GM18519 (cell line): ENCODE measurements at regions not wholly inside any gene's neighbourhood (a gene's known extent, or its start where the extent isn't known, plus 50 kb on each side); places are given as distances from the start of the nearest gene placed in this dataset.
A peak's percentile ranks its signal among the peaks of the same experiment; 100 is the strongest.

ENCODE experiments used
- ATAC-seq: cut with Tn5 transposase; IDR thresholded peaks from one replicate; pipeline ENCODE4 v1.9.1; 2021; ENCODE audit warnings: mild to moderate bottlenecking, moderate library complexity; ENCODE audit not compliant: unreplicated experiment, low FRiP score

GRCh38 chr7:41834805-41835694 is 132.2 kb upstream of the INHBA start:
- no peak for ATAC-seq

DNA sequence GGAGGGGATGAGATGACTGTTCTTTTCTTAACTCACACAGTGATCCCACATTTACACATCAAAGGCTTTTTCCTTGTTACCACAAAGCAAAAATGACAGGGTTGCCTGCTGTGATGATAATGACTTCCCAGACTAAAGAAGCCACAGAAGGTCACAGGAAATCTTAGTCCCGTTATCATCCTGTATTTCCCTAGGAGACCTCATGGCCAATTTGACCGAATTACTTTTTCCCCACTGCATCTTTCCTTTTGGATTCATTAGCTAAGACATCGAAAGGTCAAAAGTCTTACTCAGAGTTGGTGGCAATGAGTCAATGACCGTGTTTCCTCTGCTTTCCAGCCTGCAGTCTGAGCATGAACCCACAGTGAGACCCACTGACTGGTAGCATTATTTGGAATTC is 130.1 kb upstream of the INHBA start:
- ATAC-seq: no peak

GRCh38 chr7:41830271-41830670 is 127.4 kb upstream of the INHBA start:
- no peak for ATAC-seq

GRCh38 chr7:41828911-41829310 is 126.0 kb upstream of the INHBA start:
- ATAC-seq: no peak

DNA sequence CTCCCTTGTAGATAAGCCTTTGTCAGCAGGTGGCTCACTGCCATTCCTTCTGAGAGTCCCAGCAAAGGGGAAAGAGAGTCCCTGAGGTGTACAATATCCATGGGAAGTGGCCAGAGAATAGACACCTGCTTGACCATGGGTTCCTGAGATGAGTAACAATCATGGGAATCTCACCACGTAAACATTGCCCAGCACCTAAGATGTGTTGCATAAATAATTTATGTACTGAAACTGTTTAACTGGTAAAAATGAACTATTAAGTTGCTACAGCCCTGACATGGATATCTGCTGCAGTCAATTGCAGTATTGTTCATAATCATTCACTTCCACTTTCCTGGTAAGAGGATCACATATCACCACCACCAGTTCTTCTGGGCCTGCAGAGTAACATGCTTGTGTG is 123.8 kb upstream of the INHBA start:
- no peak for ATAC-seq

GRCh38 chr7:41825927-41826480 is 123.1 kb upstream of the INHBA start:
- no peak for ATAC-seq

DNA sequence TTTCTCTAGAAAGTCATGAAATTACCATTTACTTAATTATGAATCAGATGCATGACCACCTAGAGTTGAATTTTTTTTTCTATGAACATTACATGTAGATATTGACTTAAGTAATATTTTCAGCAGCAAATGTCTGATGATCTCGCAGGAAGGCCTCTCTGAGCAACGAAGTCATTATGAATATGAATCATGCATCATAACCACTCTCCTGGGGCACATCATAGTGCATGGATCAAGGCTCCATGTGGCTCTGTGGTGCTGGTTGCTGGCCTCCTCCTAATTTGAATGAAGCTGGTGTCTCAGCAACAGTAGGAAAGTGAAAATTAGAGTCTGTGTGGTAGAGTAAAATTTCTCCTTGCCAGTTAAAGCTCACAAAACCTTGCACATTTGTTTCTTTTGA is 121.4 kb upstream of the INHBA start:
- no peak for ATAC-seq

DNA sequence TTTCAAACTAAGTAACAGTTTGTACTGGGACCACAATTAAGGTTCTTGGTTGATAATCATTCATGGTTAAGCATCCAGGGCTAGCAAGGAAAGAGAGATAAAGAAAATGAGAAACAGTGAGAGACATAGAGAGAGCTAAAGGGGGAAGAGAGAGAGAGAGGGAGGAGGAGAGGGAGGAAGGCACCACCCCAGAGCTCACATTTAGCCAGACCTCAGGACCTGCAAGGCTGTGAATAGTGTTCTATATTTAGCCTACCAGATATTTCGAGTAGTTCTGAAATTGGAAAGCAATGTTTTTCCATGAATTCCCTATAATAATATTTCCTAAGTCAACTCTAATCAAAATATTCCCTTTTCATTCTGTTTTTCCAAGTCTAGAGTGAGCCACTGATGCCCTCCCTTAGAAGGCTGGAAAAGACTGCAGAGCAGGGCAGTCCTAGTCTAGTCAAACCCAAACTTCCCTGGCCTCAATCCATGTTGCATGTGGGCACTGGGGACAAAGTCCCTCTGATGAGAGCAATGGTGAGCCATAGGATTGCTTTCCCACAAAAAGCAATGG is 119.4 kb upstream of the INHBA start:
- ATAC-seq: no peak

- ATAC-seq: no peak
Measured at GRCh38 chr7:41821521-41822213, 118.8 kb upstream of the INHBA start.

DNA sequence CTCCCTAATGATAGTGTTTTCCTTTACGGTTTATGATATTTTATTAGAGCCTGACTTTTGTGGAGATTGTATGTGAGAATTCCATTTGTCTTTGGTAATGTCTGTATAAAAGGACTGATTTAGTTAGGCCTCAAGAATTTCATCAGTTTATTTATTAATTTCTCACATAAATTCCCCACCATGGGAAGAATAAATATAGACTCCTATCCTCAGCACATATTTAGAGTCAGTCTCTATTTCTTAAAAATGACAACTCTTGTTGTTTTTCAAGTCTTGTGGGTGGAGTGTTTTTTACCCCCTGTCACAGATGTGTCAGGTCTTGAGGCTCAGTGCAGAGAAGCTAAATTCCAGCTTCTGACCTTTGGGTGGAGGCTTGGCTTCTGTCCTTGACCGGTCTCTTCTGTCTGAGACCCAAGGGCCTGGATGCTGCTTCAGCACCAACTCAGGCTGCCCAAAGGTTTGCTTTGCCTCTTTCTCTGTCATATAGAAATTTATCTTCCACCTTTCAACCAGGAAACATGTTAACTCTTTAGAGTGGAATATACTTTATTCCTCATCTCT is 117.3 kb upstream of the INHBA start:
- ATAC-seq: no peak

- ATAC-seq: no peak
Measured at GRCh38 chr7:41819645-41820044, 116.8 kb upstream of the INHBA start.

GRCh38 chr7:41818765-41819398 is 116.0 kb upstream of the INHBA start:
- ATAC-seq: no peak

DNA sequence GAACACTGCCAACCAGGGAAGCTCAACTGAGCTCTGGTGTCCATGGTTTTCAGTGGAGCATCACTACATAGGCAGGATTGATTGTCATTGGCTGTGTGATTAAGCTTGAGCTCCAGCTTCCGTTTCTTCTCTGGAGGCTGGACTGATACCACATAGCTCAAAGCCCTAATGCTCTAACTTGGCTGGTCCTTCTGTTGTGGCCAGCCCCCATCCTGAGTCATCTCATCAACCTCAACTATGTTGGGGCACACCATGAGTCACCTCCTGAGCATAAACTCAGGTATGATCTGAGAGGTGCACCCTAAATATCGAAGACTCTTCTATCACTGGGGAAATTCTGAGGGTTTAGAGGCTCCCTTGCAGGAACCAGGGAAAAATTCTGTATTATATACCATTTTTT is 114.5 kb upstream of the INHBA start:
- no peak for ATAC-seq

GRCh38 chr7:41816111-41816510 is 113.2 kb upstream of the INHBA start:
- ATAC-seq: no peak

DNA sequence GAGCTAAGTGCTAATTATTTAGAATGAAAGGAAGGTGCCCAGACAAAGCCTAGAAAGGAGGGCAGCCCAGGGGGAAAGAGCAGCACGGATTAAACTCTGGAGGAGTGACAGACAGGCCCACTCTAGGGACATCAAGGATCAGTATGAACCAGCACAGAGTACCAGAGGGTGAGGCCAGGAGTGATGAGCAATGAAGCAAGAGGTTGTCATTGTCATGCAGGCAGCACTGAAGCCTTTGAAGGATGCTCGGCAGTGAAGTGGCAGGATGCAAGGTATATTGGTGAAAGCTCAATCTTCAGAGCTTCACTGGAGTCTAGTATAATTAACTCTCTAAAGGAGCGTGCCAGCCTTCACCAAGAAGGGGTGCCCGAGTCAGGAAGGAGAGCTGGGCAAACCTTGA is 112.0 kb upstream of the INHBA start:
- no peak for ATAC-seq

GRCh38 chr7:41813286-41813685 is 110.4 kb upstream of the INHBA start:
- no peak for ATAC-seq

- ATAC-seq: no peak
Measured at GRCh38 chr7:41811941-41812340, 109.1 kb upstream of the INHBA start.

GRCh38 chr7:41809940-41810576 is 107.2 kb upstream of the INHBA start:
- peak; percentile 89 for ATAC-seq

DNA sequence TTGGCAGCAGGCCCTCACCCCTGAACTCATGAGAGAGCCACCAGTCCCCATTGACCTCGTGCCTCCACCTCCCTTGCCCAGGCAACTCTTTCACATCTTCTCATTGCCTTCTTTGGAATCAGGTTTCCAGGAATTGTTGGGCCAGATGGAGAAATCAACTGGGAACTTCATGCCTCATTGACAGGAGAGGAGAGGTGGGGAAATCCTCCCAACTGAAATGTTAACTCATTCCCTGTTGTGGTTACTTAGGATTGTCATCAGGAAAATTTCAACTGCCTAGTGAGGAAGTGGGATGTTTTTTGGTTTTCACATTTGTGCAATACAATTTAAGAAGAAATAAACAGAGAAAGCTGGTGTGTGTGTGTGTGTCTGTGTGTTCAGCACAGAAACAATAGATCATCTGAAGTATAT is 106.6 kb upstream of the INHBA start:
- ATAC-seq: no peak

- ATAC-seq: no peak
Measured at GRCh38 chr7:41809116-41809515, 106.2 kb upstream of the INHBA start.
